T-helper 2 cell treated with Interferon-gamma antibody and Interleukin-4, amounts not matched to agents 5 μg/mL and 100 μg/mL, for 36 hours (primary cell): ENCODE measurements at regions not wholly inside any gene's neighbourhood (a gene's known extent, or its start where the extent isn't known, plus 50 kb on each side); places are given as distances from the start of the nearest gene placed in this dataset.

Experiments
- DNase-seq: peaks from one replicate; pipeline ENCODE4 v3.0.0; 2021; ENCODE audit warnings: low spot score
- H3K27ac Mint-ChIP-seq: one replicate; pipeline ENCODE4 v1.8.0; 2021; ENCODE audit warnings: mild to moderate bottlenecking, mixed read lengths
- H3K27me3 Mint-ChIP-seq: one replicate; pipeline ENCODE4 v1.8.0; 2021; ENCODE audit warnings: low read depth, mixed read lengths
- H3K36me3 Mint-ChIP-seq: one replicate; pipeline ENCODE4 v1.8.0; 2021; ENCODE audit warnings: low read depth, mixed read lengths
- H3K4me1 Mint-ChIP-seq: one replicate; pipeline ENCODE4 v1.8.0; 2021; ENCODE audit warnings: low read depth, mixed read lengths
- H3K4me3 Mint-ChIP-seq: one replicate; pipeline ENCODE4 v1.8.0; 2022; ENCODE audit warnings: mild to moderate bottlenecking, moderate library complexity, mixed read lengths
- H3K9me3 Mint-ChIP-seq: one replicate; pipeline ENCODE4 v1.8.0; 2021; ENCODE audit warnings: mixed read lengths

DNA sequence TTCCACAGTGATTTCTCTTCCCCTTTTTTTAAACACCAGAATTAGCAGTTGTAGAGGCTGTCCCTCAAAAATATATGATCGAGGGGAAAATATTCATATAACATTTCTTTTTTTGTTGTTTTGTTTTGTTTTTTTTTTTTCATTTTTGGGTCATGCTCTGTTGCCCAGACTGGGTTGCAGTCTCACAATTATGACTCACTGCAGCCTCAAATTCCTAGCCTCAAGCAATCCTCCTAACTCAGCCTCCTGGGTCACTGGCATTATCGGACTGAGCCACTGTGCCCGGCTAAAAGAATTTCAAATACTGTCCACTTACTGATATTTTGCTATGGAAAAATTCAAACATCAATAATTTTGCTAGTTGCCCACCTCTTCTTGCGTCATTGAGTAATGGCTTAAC is 134.0 kb downstream of the HFE start:
- H3K27ac Mint-ChIP-seq: no peak overlapping the region
- no peak for DNase-seq
- peaks cover 21% of the 10 kb centered on the region for H3K4me1 Mint-ChIP-seq
- no peak overlapping the region for H3K4me3 Mint-ChIP-seq
- no peaks in the 10 kb centered on the region for H3K27me3 Mint-ChIP-seq
- no peaks in the 10 kb centered on the region for H3K36me3 Mint-ChIP-seq
- H3K9me3 Mint-ChIP-seq: no peaks in the 10 kb centered on the region

DNA sequence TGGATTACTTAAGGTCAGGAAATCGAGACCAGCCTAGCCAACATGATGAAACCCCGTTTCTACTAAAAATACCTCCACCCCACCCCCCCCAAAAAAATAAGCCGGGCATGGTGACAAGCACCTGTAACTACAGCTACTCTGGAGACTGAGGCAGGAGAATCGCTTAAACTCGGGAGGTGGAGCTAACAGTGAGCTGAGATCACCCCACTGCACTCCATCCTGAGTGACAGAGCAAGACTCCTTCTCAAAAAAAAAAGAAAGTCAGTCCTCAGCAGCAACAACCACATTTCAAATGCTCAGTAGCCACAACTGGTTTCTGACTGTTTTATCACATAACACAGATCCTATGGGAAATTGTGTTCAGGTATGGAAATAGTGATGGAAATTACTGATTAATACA is 135.3 kb downstream of the HFE start:
- H3K4me1 Mint-ChIP-seq: peaks cover 31% of the 10 kb centered on the region
- no peak overlapping the region for H3K4me3 Mint-ChIP-seq
- no peaks in the 10 kb centered on the region for H3K9me3 Mint-ChIP-seq
- H3K27me3 Mint-ChIP-seq: no peaks in the 10 kb centered on the region
- no peak overlapping the region for H3K27ac Mint-ChIP-seq
- peaks cover 2% of the 10 kb centered on the region for H3K36me3 Mint-ChIP-seq
- no peak for DNase-seq

DNA sequence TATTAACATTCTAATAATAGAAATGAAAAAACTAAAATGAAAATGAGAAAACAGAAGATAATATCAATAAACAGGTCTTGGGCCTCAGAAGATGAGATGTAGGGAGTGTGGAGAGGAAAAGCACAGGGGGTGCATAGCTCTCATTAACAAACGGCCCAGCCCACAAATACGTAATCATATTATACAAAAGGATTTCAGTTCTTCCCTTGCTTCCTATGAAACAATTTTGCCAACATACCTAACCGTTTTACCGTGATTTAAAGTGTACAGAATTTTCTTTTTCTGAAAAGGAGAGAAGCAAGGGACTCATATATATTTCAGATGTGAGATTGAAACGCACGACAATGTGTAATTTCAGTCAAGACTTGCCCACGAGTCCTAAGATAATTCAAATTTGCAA is 136.0 kb downstream of the HFE start:
- Mint-ChIP-seq H3K36me3 (peaks cover 2% of the 10 kb centered on the region), H3K4me3 (no peak overlapping the region), H3K4me1 (peaks cover 30% of the 10 kb centered on the region), H3K27ac (no peak overlapping the region), H3K9me3 (no peaks in the 10 kb centered on the region), H3K27me3 (no peaks in the 10 kb centered on the region)
- no peak for DNase-seq

DNA sequence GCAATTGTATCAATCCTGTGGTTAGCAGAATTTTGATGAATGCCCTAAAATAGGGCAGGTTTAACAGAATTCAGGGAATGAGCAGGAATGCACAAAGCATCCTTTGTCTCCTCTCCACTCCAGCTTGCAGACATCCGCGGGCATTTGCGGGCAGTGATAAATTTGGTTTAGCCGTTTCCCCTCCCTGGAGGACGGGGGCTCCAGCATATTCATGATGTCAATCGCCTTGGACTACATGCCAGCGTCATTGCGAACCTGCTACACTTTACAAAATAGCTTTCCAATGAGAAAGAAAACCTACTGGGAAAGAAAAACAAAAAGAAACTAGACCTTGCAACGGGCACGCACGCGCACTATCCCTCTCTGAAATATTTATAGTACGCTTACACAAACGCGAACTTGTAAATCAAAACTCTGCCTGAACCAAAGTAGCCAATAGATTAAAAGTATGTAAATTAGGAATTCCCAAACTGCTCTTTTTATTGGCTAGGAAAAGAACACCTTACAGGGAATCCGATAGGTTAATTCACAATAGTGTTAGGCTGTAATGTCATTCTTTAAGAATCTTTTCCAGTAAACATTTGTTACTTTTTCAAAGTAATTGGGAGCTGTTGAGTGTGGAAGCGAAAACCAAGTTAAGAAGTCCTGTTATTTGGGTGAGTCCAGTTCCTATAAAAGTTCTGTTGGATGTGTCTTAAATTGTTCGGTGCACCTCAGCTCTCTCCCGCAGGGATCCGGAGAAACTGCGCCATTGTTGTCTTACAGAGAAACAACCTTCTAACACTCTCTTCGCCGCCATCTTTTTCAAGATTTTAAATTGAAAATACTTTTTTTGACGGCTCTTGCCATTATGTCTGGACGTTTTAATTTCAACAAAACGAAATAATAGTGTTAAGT is 136.7 kb downstream of the HFE start:
- H3K4me1 Mint-ChIP-seq: peaks cover 26% of the 10 kb centered on the region
- peaks cover 2% of the 10 kb centered on the region for H3K36me3 Mint-ChIP-seq
- no peak overlapping the region for H3K4me3 Mint-ChIP-seq
- peak; percentile 65 for DNase-seq
- no peaks in the 10 kb centered on the region for H3K9me3 Mint-ChIP-seq
- H3K27me3 Mint-ChIP-seq: no peaks in the 10 kb centered on the region
- H3K27ac Mint-ChIP-seq: no peak overlapping the region

DNA sequence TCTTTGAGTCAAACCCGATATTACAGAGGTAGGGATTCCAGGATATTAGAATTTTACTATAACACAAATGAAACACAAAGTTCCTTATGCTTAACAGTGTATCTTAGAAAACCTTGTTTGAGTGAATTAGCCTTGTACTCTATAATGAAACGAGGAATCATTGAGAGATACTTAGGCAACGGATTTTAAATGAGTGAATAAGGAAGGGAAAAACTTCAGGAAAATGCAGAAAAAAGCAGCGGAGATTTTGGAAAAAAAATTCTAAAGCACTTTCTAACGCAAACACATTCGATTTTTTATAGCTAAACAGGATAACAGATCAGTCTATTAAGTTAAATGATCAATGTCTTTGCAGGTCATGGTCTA is 137.3 kb downstream of the HFE start:
- DNase-seq: no peak
- no peak overlapping the region for H3K4me3 Mint-ChIP-seq
- H3K4me1 Mint-ChIP-seq: peaks cover 28% of the 10 kb centered on the region
- no peaks in the 10 kb centered on the region for H3K27me3 Mint-ChIP-seq
- no peaks in the 10 kb centered on the region for H3K9me3 Mint-ChIP-seq
- H3K27ac Mint-ChIP-seq: no peak overlapping the region
- H3K36me3 Mint-ChIP-seq: peaks cover 2% of the 10 kb centered on the region

DNA sequence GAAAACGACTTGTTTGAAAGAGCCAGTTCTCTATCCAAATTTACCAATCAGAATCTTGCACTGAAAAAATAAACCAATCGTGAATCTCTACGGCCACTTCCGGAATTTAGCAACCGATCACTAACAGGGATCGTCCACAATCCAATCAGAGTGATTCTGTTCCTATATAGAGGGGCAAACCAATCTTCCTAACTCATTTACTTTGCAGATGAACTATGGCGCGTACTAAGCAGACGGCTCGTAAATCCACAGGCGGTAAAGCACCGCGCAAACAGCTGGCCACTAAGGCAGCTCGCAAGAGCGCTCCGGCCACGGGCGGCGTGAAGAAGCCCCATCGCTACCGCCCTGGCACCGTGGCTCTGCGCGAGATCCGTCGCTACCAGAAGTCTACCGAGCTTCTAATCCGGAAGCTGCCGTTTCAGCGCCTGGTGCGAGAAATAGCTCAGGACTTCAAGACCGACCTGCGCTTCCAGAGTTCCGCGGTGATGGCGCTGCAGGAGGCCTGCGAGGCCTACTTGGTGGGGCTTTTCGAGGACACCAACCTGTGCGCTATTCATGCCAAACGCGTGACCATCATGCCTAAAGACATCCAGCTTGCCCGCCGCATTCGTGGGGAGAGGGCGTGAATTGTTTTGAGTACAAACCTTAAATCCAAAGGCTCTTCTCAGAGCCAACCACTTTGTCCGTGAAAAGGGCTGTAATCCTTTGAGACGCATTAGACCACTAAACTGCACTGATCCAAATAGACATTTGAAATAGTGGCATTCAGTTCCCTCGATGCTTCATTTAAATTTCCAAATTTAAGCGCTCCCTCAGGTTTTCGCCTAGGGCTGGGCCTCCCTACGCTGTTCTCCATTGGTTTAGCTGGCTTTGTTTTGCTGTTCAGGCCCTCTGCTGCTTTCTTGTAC is 138.0 kb downstream of the HFE start:
- no peaks in the 10 kb centered on the region for H3K27me3 Mint-ChIP-seq
- H3K4me1 Mint-ChIP-seq: peaks cover 27% of the 10 kb centered on the region
- peaks cover 2% of the 10 kb centered on the region for H3K36me3 Mint-ChIP-seq
- H3K4me3 Mint-ChIP-seq: no peak overlapping the region
- H3K9me3 Mint-ChIP-seq: no peaks in the 10 kb centered on the region
- H3K27ac Mint-ChIP-seq: no peak overlapping the region
- no peak for DNase-seq

DNA sequence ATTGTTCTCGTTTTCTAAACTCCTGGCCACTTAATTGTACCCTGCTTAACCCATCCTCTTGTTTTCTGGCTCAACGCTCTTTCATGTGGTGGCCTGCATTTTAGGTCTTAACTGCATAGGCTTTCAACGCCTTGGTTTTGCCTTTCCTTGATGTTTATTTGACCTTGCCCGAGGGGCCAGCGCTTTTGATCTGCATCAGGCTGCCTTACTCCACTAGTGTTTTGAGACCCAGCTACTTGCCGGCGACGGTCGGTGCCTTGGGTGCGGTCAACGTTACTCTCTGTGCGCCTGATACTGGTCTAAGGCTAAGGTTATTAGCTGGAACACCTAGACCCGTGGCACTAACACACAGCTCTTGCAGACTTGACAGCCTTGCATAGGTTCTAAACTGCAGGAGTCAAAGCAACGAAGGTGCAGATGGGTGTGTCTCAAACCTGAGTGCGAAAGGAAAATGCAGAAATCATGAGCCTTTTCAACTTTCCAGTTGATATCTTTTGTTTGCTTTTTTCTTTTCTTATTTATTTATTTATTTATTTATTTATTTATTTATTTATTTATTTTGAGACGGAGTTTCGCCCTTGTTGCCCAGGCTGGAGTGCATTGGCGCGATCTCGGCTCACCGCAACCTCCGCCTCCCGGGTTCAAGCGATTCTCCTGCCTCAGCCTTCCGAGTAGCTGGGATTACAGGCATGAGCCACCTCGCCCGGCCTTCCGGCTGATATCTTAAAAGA is 138.8 kb downstream of the HFE start:
- peaks cover 28% of the 10 kb centered on the region for H3K4me1 Mint-ChIP-seq
- no peak for DNase-seq
- no peaks in the 10 kb centered on the region for H3K27me3 Mint-ChIP-seq
- peaks cover 2% of the 10 kb centered on the region for H3K36me3 Mint-ChIP-seq
- no peak overlapping the region for H3K27ac Mint-ChIP-seq
- no peaks in the 10 kb centered on the region for H3K9me3 Mint-ChIP-seq
- H3K4me3 Mint-ChIP-seq: peak overlapping the region; percentile 21

DNA sequence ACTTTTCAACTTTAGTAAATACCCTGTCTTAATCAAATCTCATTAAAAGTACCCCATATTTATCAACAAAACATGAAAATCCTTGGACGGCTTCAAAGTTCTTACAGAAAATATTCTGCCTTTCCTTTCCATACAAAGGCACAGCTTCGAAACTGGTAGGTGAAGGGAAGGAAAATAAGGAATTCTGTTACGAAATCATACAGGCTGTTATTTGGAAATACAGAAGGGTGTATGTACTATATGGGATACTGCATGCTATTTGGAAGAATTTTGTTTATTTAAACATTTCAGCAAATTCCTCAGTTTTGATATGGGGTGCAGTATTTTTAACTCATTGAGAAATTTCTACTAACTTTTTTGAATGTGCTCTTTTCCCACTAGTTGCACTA is 138.4 kb upstream of the BTN3A2 start:
- H3K27ac Mint-ChIP-seq: peak overlapping the region; percentile 67
- H3K4me1 Mint-ChIP-seq: peaks cover 26% of the 10 kb centered on the region
- H3K4me3 Mint-ChIP-seq: peak overlapping the region; percentile 21
- no peak for DNase-seq
- H3K36me3 Mint-ChIP-seq: peaks cover 2% of the 10 kb centered on the region
- H3K27me3 Mint-ChIP-seq: no peaks in the 10 kb centered on the region
- no peaks in the 10 kb centered on the region for H3K9me3 Mint-ChIP-seq

DNA sequence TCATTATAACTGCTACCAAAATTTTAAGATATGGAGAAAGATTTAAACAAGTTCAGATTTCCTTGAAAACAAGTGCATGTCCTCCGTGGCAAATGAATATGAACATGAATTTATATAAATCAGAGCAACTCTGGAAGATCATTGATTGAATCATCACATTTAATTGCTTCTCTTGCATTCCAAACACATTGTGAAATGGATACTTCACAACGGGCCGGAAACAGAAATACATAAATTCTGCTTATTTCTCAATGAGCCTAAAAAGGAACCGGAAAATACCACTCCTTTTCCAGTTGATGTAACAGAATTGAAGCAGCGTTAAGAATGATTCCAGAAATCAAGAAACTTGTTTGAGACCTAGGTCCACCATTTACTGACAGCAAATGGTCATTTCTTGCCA is 134.6 kb upstream of the BTN3A2 start:
- peak overlapping the region; percentile 15 for H3K27ac Mint-ChIP-seq
- H3K4me1 Mint-ChIP-seq: peaks cover 50% of the 10 kb centered on the region
- H3K27me3 Mint-ChIP-seq: peaks cover 9% of the 10 kb centered on the region
- no peak overlapping the region for H3K4me3 Mint-ChIP-seq
- DNase-seq: no peak
- H3K9me3 Mint-ChIP-seq: no peaks in the 10 kb centered on the region
- peaks cover 2% of the 10 kb centered on the region for H3K36me3 Mint-ChIP-seq

DNA sequence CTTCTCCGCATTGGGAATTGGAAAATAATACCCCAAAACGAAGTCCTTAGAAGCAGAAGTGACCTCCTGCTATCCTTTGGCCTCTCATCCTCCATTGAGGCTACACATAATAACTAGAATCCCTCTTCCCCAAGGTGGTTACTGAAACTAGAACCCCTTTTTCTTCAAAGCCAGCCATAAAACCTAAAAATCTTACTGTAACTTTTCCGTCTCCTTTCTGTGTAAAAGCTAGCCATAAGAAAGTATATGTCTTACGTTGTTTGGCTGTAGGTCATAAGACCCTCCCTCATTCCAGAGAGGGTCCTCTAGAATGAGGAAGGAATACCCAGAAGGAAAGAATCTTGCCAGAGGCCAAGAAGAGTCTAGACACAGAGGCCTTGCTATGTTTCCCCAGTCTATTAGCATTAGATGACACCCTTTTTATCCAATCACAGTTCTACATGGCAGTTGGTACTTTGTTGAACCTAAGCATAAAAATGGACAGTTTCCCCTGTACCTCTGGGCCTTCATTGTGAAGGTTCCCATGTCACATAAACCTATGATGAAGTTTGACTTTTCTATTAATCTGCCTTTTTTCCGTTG is 133.9 kb upstream of the BTN3A2 start:
- Mint-ChIP-seq H3K27me3 (peaks cover 9% of the 10 kb centered on the region), H3K36me3 (peaks cover 2% of the 10 kb centered on the region), H3K4me3 (no peak overlapping the region), H3K27ac (no peak overlapping the region), H3K9me3 (no peaks in the 10 kb centered on the region), H3K4me1 (peaks cover 55% of the 10 kb centered on the region)
- no peak for DNase-seq

DNA sequence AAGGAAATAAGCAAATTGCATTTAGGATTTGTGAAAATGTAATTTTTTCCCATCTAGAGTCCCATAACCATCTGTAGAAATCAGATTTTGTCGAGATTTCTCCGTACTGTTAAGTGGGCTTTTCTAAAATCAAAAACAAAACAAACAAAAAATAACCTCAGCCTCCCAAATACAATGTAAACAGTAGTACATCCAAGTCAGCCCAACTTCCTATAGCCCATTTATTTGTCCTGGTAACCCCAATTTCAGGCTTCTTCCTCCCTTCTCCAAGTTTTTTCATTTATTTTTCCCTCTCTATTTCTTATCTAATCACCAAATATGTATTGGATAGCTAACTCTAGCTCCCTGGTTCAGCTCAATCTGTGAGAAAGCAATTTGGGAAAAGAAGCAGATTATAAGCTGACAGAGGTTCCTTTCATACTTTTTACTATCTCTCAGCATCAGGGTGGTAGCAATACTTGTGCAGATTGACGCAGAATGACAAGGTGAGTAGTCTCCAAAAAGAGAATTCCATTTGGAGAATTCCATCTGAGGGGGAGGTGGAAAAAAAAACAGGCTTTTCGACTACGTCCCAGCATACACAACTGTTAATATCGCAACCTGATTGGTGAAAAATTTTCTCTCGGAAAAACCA is 132.6 kb upstream of the BTN3A2 start:
- no peaks in the 10 kb centered on the region for H3K36me3 Mint-ChIP-seq
- H3K9me3 Mint-ChIP-seq: no peaks in the 10 kb centered on the region
- peak overlapping the region; percentile 91 for H3K4me3 Mint-ChIP-seq

DNA sequence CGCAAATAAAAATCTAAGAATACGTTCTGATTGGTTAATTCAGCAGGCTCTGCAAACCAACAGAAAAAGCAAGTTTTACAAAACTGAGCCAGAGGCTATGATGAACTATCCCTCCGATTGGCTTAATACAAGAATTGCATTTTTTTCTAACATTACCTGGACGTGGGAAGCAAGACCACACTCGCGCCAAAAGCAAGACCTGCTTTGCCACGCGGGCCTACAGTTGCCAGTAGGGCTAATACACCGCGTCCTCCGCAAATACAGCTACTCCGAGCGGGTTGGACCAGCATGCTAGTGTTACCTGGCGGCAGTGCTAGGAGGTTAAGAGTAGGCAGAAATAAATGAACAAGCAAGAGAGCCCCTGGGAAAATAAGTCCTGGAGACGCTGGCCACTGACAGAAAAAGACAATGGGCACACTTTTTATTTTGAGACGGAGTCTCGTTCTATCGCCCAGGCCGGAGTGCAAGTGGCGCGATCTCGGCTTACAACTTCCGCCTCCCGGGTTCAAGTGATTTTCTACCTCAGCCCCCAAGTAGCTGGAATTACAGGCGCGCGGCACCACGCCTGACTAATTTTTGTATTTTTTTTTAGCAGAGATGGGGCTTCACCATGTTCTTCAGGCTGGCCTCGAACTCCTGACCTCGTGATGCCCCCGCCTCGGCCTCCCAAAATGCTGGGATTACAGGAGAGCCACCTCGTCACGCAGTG is 131.9 kb upstream of the BTN3A2 start:
- peaks cover 9% of the 10 kb centered on the region for H3K27me3 Mint-ChIP-seq
- H3K9me3 Mint-ChIP-seq: no peaks in the 10 kb centered on the region
- peak; percentile 49 for DNase-seq
- peak overlapping the region; percentile 91 for H3K4me3 Mint-ChIP-seq
- peaks cover 46% of the 10 kb centered on the region for H3K4me1 Mint-ChIP-seq
- peak overlapping the region; percentile 100 for H3K27ac Mint-ChIP-seq
- H3K36me3 Mint-ChIP-seq: no peaks in the 10 kb centered on the region

More for the DNA sequence above, 132.6 kb upstream of the BTN3A2 start:
- Mint-ChIP-seq H3K4me1 (peaks cover 48% of the 10 kb centered on the region), H3K27ac (peak overlapping the region; percentile 100), H3K27me3 (peaks cover 9% of the 10 kb centered on the region)
- DNase-seq: no peak
